OCI-LY3 (cell line): ENCODE measurements at regions not wholly inside any gene's neighbourhood (a gene's known extent, or its start where the extent isn't known, plus 50 kb on each side); places are given as distances from the start of the nearest gene placed in this dataset.

Experiments
- CTCF ChIP-seq: fragments of 200-600, 300-600 bp; sonication (generic); IDR thresholded peaks from 2 replicates; pipeline ENCODE4 v1.5.1; 2014; ENCODE audit warnings: antibody characterized with exemption, low read length, low read depth
- EZH2phosphoT487 ChIP-seq: fragments of 200-600 bp; shearing (Covaris generic); IDR thresholded peaks from 2 replicates; pipeline ENCODE4 v1.6.1; 2018; ENCODE audit warnings: antibody characterized with exemption, mixed run types, low read depth

- TF ChIP-seq CTCF = no peak
- no peak for TF ChIP-seq EZH2phosphoT487
Measured at GRCh38 chr6:82488403-82488802, 124.8 kb downstream of the TPBG start.
